ENCODE measurements at regions not wholly inside any gene's neighbourhood (a gene's known extent, or its start where the extent isn't known, plus 50 kb on each side); places are given as distances from the start of the nearest gene placed in this dataset.
"Not testable (repeated sequence)": the region's sequence is repeated elsewhere in the genome, so short reads cannot be mapped to it uniquely, and the experiment has no call there.

DNA sequence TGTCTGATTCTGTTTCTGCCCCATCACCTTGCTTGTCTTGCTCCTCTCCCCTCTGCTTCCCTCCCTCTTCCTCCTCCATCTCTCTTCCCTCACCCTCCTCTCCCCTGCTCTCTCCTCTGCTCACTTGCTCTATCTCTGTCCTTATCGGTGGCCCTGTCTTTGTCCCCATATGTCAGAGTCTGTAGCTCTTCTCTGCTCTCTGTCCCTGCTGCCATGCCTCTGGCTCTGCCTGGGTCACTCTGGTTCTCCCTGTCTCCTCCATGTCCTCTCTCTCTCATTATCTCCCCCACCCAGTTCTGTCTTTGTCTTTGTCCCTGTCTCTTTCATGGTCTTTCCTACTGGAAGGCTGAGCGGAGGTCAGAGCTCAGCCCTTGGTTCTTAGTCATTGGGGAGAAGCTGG, 169.1 kb upstream of the NLRP1 start:
- FAIRE-seq = no peak

DNA sequence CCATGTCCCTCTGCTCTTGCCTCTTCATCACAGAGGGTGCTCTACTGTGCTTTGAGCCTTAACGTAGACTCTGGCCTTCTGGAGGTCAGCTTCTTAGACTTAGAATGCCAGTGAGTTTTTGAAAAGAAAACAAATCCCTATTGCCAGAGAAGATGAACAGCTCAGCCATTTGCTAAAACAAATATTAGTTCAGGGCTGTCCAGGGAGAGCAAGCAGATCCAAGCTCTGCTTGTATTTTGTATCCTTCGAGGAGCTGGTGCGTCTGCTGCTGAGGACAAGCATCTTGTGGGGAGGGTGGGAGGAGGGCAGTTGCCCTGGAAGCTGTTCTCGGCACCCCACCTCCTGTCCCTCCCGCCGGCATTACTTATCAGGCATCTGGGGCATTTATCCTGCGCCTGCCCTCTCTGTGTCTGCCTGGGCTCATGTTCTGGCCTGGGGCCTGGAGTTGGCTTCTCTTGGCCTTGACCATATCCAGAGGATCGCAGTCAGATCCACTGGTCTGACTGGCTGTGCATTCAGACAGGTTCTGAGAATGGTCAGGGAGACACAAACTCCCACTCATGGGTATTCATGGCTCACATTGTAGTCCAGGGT, 173.1 kb upstream of the NLRP1 start:
- FAIRE-seq = no peak

DNA sequence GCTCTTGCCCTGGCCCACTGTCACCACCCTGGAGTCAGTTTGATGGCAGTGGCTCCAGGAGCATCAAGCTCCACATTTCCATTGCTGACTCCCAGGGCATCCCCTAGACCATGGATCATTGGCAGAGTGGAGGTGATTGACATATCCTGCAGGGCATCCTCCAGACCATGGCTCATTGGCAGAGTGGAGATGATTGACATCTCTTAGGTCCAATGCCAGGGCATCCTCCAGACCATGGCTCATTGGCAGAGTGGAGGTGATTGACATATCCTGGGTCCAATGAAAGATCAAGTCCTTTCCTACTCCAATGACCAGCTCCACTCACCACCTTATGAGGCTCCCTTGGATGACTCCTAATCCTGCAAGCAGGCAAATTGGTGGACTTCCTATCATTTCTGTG, 174.3 kb upstream of the NLRP1 start:
- FAIRE-seq = no peak

DNA sequence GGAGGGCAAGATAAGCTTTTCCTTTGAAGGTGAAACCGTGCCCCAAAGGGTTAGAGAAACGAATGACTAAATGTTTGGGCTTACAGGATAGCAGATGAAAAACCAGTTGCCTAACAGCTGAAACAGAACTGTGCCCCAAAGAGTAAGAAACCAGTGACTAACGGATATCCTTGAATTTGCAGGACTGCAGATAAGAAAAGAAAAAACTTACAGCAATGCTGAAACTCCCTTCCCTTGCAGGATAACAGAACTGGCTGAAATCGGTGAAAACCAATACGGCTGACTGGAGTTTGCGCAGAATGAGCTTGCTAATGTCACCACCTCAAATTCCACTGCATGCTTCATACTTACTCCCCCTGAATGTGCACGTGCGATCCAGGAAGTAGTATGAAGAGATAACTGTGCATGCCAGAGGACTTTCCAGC, 175.2 kb upstream of the NLRP1 start:
- no peak for FAIRE-seq

DNA sequence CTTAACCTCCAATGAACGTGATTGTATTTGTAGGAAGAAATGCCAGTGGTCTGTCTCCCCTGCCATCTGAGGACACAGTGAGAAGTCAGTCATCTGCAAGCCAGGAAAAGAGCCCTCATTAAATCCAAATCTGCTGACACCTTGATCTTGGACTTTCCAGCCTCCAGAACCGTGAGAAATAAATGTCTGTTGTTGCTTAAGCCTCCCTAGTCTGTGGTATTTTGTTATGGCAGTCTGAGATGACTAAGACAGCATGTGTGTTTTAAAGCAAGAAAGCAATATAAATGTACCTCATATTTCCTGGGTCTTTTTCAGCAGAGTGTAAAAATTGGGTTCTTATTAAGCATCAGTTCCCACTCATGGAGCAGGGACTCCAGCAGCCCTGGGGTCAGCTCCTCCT, 177.9 kb upstream of the NLRP1 start:
- no peak for FAIRE-seq

DNA sequence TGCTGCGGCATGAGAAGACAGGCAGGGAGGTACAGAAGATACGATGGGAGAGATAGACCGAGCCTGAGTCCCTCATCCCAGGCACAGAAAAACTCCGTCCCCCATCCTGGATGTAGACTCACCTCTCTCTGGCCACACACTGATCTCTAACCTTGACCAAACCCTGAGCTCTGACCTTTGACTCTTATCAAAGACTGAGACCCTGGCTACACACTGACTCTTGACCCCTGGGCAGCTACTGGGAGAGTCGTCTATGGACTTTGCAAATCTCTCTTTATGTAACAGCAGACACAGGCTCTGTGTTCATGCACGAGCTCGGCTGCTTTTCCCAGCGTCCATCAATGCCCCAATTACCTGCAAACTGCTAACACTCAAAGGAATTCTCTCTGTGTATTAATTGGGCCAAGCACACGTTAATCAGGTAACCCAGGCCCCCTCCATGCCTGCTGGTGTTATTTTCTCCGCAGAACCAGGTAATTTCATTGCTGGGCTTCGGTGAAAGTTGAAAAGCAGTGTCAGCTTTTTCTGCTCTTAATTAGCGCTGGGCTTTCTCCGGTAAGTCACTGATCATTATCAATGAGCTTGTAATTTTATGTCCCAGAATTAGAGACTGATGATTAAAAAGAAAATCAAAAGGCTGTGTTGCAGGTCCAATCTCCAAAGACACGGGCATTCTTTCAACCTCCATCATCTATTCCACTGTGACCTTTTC, 179.4 kb upstream of the NLRP1 start:
- no peak for FAIRE-seq

DNA sequence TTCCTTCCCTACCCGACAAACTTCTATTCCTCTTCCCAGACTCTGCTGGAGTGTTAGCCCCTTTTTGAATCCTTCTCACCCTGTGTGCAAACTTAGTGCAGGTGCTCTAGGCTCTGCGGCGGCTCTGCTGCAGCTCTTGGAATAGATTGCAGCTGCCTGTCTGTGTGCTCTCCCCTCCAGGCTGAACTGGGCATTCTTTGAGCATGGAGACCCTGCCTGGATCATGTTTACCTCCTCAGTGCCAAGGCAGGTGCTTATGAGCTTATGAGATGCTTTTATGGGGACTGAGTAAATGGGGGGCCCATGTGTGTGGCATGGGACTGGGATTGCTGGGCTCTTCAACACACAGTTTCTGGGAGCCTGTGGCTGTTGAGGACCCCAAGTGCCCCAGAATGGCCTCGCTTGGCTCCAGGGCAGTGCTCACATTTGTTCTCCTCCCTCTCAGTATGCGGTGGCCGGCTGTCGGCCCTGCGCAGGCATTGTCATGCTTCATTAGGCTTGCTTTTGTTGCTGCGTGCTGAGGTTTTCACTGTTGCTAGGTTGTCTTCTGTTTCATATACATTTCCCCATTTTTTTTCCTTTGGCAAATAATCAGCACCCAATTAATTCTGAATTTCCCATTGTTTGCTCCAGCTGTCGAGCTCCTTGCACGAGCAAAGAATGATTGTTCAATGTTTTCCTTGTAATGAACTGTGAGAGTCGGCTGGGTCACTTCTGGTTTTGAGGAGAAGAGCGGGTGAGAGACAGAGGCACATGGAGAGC, 185.5 kb upstream of the NLRP1 start:
- FAIRE-seq = no peak

DNA sequence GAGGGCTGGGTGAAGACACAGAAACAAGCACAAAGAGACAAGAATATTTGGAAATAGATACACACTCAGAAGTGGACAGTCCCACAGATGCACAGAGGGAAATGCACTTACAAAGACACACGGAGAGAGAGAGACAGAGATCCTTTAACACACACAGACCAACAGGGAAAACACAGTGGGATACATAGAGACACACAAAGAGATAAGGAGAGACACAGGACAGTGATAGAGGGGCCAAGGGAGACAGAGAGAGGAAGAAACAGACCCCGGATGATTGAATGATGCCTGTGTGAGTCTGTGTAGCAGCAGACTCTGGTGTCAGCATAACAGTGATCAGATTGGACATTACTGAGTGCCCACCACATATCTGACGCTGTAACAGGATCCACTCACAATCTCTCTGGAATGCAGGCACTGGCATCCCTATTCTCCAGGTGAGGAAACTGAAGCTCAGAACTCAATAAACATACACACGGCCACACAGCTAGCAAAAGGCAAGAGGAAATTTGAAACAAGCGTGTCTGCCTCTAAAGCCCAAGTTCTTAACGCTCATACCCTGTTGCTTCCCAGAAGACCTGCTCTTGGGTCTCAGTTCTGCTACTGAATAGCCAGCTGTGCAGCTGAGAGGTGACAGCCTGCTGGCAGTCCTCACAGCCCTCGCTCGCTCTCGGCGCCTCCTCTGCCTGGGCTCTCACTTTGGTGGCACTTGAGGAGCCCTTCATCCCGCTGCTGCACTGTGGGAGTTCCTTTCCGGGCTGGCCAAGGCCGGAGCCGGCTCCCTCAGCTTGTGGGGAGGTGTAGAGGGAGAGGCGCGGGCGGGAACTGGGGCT, 186.3 kb upstream of the NLRP1 start:
- no peak for FAIRE-seq

DNA sequence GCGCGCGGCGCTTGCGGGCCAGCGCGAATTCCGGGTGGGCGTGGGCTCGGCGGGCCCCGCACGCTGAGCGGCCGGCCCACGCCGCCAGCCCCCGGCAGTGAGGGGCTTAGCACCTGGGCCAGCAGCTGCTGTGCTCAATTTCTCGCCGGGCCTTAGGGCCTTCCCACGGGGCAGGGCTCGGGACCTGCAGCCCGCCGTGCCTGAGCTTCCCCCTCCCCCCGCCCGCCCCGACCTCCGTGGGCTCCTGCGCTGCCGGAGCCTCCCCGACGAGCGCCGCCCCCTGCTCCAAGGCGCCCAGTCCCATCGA, 186.9 kb upstream of the NLRP1 start:
- FAIRE-seq = not testable (repeated sequence)

DNA sequence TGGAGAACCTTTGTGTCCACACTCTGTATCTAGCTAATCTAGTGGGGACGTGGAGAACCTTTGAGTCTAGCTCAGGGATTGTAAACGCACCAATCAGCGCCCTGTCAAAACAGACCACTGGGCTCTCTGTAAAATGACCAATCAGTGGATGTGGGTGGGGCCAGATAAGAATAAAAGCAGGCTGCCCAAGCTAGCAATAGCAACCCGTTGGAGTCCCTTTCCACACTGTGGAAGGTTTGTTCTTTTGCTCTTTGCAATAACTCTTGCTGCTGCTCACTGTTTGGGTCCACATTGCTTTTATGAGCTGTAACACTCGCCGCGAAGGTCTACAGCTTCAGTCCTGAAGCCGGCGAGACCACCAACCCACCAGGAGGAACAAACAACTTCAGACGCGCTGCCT, 187.7 kb upstream of the NLRP1 start:
- not testable (repeated sequence) for FAIRE-seq

DNA sequence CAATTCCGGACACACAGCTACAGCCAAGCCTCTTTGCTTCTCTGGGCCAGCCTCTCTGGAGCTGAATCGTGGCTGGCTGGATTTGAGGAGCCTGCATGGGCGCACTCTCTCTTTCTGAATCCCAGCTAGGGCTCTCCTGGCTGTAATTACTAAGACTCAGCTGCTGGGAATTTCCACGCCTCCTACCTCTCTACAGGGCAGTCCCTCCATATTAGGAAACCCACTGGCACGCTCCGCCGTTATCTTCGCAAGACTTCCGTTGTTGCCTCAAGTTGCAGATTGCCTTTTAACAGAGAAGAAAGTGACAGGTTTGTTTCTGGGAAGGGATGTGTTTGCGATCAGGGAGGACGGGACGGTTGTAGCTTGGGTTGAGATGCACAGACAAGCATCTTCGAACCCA, 188.4 kb upstream of the NLRP1 start:
- no peak for FAIRE-seq

DNA sequence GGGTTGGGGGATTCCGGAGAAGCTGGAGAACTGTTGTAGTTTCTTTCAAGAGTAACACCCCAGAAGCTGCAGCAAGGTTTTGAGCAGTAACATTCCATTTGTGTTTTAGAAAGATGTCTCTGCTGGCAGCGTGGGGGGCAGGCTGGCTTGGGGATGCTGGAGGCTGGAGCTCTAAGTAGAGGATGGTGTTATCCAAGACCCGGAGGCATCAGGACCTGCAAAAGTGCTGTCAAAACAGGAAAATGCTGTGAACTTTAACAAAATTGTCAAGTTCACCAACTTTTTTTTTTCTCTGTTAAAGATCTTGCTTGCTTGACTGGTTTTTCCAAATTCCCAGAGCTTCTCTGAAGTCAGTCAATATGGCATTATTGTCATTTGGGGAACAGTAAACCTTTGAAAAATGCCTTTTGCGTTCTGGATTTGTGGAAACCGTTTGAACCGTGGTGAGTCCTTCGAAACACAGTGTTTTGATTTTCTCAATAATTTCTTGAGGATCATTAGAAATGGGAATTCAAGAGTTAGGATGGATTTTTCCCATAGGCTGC, 189.6 kb upstream of the NLRP1 start:
- no peak for FAIRE-seq

DNA sequence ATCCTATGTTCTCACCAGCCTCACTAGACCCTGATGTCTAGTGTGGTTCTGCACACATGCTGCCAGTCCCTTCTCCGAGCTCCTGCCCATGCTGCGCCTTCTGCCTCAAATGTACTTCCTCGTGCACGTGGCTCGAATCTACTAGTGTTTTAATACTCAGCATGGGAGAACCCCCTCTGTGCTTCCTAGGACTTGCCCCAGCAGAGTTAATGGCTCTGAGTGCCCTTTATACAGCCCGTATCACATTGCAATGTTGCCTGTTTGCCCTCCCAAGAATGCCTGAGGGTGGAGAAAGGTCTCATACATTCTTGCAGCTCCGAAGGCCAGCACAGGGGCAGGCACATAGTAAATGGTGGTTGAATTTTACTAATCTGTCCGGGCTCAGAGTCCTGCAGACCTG, 190.8 kb upstream of the NLRP1 start:
- no peak for FAIRE-seq

DNA sequence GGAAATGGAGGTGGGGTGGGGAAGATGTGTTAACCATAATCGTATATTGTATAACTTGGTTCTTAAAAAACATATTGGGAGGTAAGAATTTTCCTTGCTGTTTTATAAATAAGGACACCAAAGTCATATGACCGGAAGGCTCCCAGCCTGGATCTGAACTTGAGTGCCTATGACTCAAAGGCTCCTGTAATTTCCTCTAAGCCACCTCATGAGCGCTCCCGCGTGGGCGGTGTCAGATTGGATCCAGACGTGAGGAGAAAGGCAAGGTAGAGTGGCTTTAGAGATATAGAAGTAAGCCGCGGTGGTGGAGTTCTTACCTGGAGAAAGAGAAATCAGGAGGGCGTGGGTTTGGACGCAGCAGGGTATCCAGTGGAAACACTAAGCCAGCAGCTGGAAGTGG, 196.2 kb upstream of the NLRP1 start:
- FAIRE-seq = no peak

DNA sequence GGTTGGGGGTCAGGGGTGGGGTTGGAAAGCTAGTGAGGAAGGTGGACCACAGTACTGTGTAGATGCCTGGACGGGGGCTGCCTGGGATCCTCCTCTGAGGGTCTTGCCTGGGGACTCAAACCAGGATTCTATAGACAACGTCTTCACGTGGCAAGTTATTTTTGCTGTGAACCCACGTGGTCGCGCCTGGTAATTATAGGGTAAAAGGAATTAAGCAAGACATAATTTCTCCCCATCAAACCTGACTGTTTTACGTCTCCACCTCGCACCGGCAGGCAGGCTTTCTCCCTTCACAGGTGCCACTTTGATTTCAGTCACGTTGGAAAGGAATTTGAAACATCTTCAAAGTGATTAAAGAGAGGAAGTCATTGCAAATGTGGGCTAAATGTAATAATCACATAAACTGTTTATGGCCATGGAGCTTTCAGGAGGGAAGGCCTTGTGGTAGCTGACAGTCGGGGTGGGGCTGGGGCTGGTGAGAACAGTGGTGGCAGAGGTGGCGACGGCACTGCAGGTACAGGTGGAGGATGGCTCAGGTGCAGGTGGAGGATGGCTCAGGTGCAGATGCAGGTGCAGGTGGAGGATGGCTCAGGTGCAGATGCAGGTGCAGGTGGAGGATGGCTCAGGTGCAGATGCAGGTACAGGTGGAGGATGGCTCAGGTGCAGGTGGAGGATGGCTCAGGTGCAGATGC, 197.1 kb upstream of the NLRP1 start:
- FAIRE-seq = no peak

DNA sequence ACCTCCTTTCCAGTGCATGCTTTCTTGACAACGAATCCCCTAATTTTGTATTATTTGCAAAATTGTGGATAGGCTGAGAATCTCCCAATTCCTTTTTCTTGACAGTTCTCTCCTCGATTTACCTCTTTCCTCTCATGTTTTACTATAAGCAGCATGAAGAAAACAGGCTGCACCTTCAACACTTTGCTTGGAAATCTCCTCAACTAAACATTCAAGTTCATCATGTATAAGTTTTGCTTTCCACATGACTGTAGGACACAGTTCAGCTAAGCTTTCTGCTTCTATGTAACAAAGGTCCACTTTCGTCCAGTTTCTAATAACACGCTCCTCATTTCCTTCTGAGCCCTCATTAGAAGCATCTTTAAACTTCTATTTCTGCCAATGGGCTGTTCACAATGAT, 199.0 kb upstream of the NLRP1 start:
- no peak for FAIRE-seq

DNA sequence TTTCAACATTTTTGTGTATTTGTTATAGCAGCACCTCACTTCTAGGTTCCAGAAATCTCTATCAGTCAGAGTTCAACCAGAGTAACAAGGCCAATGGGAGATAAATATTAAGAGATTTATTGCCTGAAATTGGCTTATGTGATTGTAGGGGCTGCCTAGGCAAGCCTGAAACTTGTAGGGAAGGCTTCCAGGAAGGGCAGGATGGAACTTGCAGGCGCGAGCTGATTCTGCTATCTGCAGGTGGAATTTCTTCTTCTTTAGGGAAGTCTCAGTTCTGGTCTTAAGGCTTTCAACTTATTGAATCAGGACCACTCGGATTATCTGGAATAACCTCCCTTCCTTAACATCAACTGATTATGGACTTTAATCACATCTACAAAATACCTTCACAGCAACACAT, 199.5 kb upstream of the NLRP1 start:
- no peak for FAIRE-seq

DNA sequence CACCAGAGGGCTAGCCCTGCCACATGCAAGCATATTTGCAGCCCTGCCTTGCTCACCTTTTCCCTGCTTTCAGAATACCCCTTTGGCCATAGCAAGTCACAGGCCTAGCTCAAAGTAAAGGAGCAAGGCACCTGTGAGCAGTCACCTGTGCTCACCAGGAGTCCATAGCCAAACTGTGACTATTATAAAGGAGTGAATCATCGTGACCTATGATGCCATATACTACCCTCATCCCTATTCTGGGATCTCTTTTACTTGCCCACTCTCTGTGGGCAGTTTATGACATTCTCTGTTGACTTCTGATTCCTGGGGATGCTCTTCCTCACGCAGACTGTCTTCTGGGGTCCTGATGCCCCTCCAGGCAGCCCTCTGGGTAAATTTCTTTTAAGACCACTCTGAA, 200.5 kb upstream of the NLRP1 start:
- FAIRE-seq = no peak

DNA sequence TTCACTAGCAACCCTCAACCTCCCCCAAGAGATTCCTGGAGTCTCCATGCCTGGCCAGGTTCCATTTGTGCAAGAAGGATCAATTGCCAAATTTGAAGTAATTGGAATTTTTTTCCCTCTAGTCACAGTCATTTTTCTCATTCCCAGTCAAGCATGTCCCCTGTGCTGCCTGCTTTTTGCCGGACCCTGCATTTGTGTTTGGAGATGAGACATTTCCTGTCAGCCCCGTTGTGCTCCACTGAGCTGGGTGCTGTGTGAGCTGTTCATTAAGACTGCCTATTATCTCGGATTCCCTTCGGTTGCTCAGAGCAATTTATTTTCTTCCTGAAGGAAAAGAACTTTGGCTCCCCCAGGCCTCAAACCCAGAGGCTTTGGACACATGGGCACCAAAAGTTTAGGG, 201.0 kb upstream of the NLRP1 start:
- no peak for FAIRE-seq

DNA sequence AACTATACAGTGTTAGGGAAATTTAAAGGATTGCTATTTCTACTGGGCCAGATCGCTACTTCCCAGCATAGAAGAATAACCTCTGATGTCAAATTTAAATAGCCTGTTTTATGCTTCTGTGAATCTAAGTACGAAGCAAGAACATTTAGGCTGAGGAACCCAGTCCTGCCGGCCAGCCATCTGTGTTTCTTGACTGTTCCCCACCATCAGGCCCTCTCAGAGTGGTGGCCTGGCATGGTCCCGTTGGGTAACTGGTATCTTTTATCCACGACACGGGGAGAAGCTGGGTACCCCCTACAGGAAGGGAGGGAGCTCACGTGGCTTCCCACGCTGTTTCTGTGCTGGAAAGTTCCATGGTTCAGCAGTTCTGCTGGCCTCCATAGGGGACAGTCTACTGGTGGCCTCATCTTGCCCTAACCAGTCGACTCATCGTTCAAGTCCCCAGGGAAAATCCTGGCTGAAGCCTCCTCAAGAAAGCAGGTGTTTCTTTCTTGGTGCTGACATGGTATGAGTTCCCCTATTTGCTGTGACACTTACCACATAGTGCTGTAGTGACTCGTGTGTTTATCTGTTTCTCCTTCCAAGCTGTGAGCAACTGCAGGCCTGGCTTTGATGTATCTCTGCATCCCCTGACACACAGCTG, 201.7 kb upstream of the NLRP1 start:
- FAIRE-seq = no peak

DNA sequence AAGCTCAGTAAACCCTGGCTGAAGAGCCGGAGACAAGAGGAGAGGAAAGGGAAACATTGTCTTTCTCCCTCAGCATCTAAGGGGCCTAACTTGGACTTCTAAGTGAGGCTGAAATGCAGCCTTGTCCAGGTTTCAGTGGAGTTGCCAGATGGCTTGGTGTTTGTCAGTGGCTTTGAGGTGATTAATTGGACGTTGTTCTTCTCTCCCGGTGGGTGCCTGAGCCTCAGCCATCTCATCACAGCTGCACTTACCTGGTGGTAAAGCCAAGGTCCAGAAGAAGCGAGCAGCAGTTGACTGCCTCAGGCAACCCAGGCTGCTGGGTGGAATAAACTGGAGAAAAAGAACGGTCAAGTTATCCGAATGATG, 202.2 kb upstream of the NLRP1 start:
- no peak for FAIRE-seq

DNA sequence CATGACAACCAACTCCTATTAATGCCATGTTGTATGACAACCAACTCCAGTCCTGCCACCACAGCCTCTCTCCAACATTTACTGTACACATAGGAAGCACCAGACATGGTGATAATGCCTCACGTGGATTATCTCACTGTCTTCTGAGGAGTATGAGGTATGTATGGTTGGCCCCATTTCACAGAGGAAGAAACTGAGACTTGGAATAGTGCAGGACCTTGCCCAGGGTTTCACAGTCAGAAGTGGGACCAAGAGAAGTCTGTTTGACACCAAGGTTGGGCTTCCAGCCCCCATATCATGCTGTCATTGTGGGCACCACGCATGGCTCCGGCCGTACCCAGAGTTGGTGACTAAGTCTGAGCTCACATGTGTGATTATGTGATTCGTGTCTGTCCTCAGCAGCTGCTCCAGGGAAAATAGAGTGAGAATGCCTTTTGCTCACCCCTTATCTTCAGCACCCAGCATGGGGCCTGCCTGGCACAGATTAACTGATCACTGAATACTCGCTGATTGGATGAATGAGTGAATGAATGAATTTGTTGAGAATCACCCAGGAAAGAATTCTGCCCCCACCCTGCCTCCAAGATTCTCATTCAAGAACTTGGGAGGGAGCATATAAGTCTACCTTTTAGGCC, 204.1 kb upstream of the NLRP1 start:
- no peak for FAIRE-seq

All from A204.1 (cell line).